GM18511 (cell line): ENCODE measurements at regions not wholly inside any gene's neighbourhood (a gene's known extent, or its start where the extent isn't known, plus 50 kb on each side); places are given as distances from the start of the nearest gene placed in this dataset.

Experiments used
- ATAC-seq: cut with Tn5 transposase; IDR thresholded peaks from one replicate; pipeline ENCODE4 v1.9.1; 2021; ENCODE audit warnings: mild to moderate bottlenecking, moderate library complexity; ENCODE audit not compliant: unreplicated experiment

GRCh38 chr5:51748647-51749046 is 365.4 kb downstream of the ISL1 start:
- no peak for ATAC-seq
